ENCODE measurements at regions not wholly inside any gene's neighbourhood (a gene's known extent, or its start where the extent isn't known, plus 50 kb on each side); places are given as distances from the start of the nearest gene placed in this dataset.

- Mint-ChIP-seq H3K4me3 (no peak overlapping the region), H3K27me3 (peaks cover 21% of the 10 kb centered on the region), H3K36me3 (ENCODE audit: low read depth) (no peaks in the 10 kb centered on the region), H3K4me1 (ENCODE audit: low read depth) (no peaks in the 10 kb centered on the region), H3K9me3 (no peaks in the 10 kb centered on the region), H3K27ac (no peak overlapping the region)
- no peak for TF ChIP-seq CTCF (IDR thresholded peaks at IDR 0.05)
- ChIA-PET CTCF (no interaction called here), POLR2A (no interaction called here)
- H3K9me3 ChIP-seq (ENCODE audit: control insufficient read depth in 1 of 2, insufficient read depth in 1 of 2, low read length in 2 of 2), result no peaks in the 10 kb centered on the region
- no peak overlapping the region for H3K4me3 ChIP-seq (ENCODE audit: low read length)
- DNase-seq, result no peak
- no peak overlapping the region for H3K27ac ChIP-seq (ENCODE audit: low read depth in 1 of 2, low read length in 2 of 2)
- no peak for ATAC-seq (ENCODE audit: poor library complexity)
- no peaks in the 10 kb centered on the region for H3K27me3 ChIP-seq (ENCODE audit: control insufficient read depth in 1 of 2, insufficient read depth in 2 of 2, low read length in 2 of 2)
- intact Hi-C loops (cut with DNase I, micrococcal nuclease), result no loop called here
- H3K4me1 ChIP-seq (ENCODE audit: insufficient read depth, low read length), result no peaks in the 10 kb centered on the region
- H3K36me3 ChIP-seq (ENCODE audit: insufficient read depth, low read length), result no peaks in the 10 kb centered on the region
Measured at GRCh38 chr5:156009583-156009982, 317.4 kb upstream of the SGCD start.

GRCh38 chr5:156015137-156015536 lies 311.8 kb upstream of the SGCD start:
- H3K27me3 ChIP-seq (ENCODE audit: control insufficient read depth in 1 of 2, insufficient read depth in 2 of 2, low read length in 2 of 2), result no peaks in the 10 kb centered on the region
- TF ChIP-seq CTCF (IDR thresholded peaks at IDR 0.05), result no peak
- no peak overlapping the region for H3K4me3 ChIP-seq (ENCODE audit: low read length)
- ChIA-PET POLR2A (no interaction called here), CTCF (no interaction called here)
- H3K4me1 ChIP-seq (ENCODE audit: insufficient read depth, low read length), result no peaks in the 10 kb centered on the region
- Mint-ChIP-seq H3K4me3 (no peak overlapping the region), H3K4me1 (ENCODE audit: low read depth) (no peaks in the 10 kb centered on the region), H3K9me3 (no peaks in the 10 kb centered on the region), H3K27me3 (peaks cover 18% of the 10 kb centered on the region), H3K36me3 (ENCODE audit: low read depth) (no peaks in the 10 kb centered on the region), H3K27ac (no peak overlapping the region)
- ATAC-seq (ENCODE audit: poor library complexity) (no peak), DNase-seq (no peak)
- H3K9me3 ChIP-seq (ENCODE audit: control insufficient read depth in 1 of 2, insufficient read depth in 1 of 2, low read length in 2 of 2), result no peaks in the 10 kb centered on the region
- no peaks in the 10 kb centered on the region for H3K36me3 ChIP-seq (ENCODE audit: insufficient read depth, low read length)
- H3K27ac ChIP-seq (ENCODE audit: low read depth in 1 of 2, low read length in 2 of 2), result no peak overlapping the region
- intact Hi-C loops (cut with DNase I, micrococcal nuclease), result no loop called here

GRCh38 chr5:156019130-156019529 lies 307.8 kb upstream of the SGCD start:
- Mint-ChIP-seq H3K4me1 (ENCODE audit: low read depth) (no peaks in the 10 kb centered on the region), H3K4me3 (no peak overlapping the region), H3K27ac (no peak overlapping the region), H3K9me3 (no peaks in the 10 kb centered on the region), H3K27me3 (peaks cover 29% of the 10 kb centered on the region), H3K36me3 (ENCODE audit: low read depth) (no peaks in the 10 kb centered on the region)
- no peak for TF ChIP-seq CTCF (IDR thresholded peaks at IDR 0.05)
- intact Hi-C loops (cut with DNase I, micrococcal nuclease), result no loop called here
- no peaks in the 10 kb centered on the region for H3K36me3 ChIP-seq (ENCODE audit: insufficient read depth, low read length)
- no peak for DNase-seq
- no peaks in the 10 kb centered on the region for H3K27me3 ChIP-seq (ENCODE audit: control insufficient read depth in 1 of 2, insufficient read depth in 2 of 2, low read length in 2 of 2)
- no peak overlapping the region for H3K27ac ChIP-seq (ENCODE audit: low read depth in 1 of 2, low read length in 2 of 2)
- ATAC-seq (ENCODE audit: poor library complexity), result no peak
- H3K9me3 ChIP-seq (ENCODE audit: control insufficient read depth in 1 of 2, insufficient read depth in 1 of 2, low read length in 2 of 2), result no peaks in the 10 kb centered on the region
- CTCF ChIA-PET, result no interaction called here
- H3K4me1 ChIP-seq (ENCODE audit: insufficient read depth, low read length), result no peaks in the 10 kb centered on the region
- POLR2A ChIA-PET, result no interaction called here
- H3K4me3 ChIP-seq (ENCODE audit: low read length), result no peak overlapping the region
